Thyroid gland (tissue), 4 donors: ENCODE measurements at regions not wholly inside any gene's neighbourhood (a gene's known extent, or its start where the extent isn't known, plus 50 kb on each side); places are given as distances from the start of the nearest gene placed in this dataset.

Experiments used
- CTCF ChIP-seq, 6 experiments: fragments of 200-600 bp in 3 of 6; fragments of 450-650 bp in 3 of 6; sonication (generic) in 3 of 6; IDR thresholded peaks; one replicate each; pipeline ENCODE4 v1.5.1; 2016 to 2019; ENCODE audit warnings: antibody characterized with exemption in 6 of 6, mild to moderate bottlenecking in 2 of 6, inconsistent platforms in 1 of 6, moderate library complexity in 1 of 6
- POLR2A ChIP-seq, 2 donors: fragments of 450-650 bp; IDR thresholded peaks; one replicate each; pipeline ENCODE4 v1.6.1; 2017; ENCODE audit warnings: antibody characterized with exemption in 2 of 2, mild to moderate bottlenecking in 2 of 2, moderate library complexity in 1 of 2

- TF ChIP-seq CTCF (IDR thresholded peaks at IDR 0.05) (no peak), POLR2A (IDR thresholded peaks at IDR 0.05) (no peak)
Measured at GRCh38 chr4:66849596-66849995, 695.7 kb downstream of the CENPC start.
